Panc1 (cell line): ENCODE measurements at regions not wholly inside any gene's neighbourhood (a gene's known extent, or its start where the extent isn't known, plus 50 kb on each side); places are given as distances from the start of the nearest gene placed in this dataset.

Experiments
- ATAC-seq: fragments of 200-7000 bp; cut with Tn5 transposase; 2 replicates; pipeline ENCODE4 v1.9.1; 2020; ENCODE audit warnings: mild to moderate bottlenecking, moderate library complexity
- BruUV-seq: library from RNA; stranded (reverse); fragments of 400-500 nt; replicated peaks from 2 replicates; lab custom pipeline; 2021; lab: Mats Ljungman, UMichigan
- CTCF ChIA-PET: fragments of 300-600 bp; sonication (Branson Sonifier 250); formaldehyde crosslinking; loops from one replicate; lab custom pipeline; 2022; ENCODE audit warnings: antibody characterized with exemption; lab: Charles Lee
- POLR2A ChIA-PET: fragments of 300-600 bp; sonication (Branson Sonifier 250); formaldehyde crosslinking; loops from one replicate; lab custom pipeline; 2022; ENCODE audit warnings: antibody characterized with exemption; lab: Charles Lee
- DNase-seq: peaks from one replicate; pipeline ENCODE4 v3.0.0-alpha.2; 2010; ENCODE audit warnings: low read depth, low spot score
- H3K27ac ChIP-seq: 2 replicates; pipeline ENCODE4 v1.5.1; 2011; ENCODE audit warnings: mild to moderate bottlenecking, low read length, inconsistent platforms
- H3K27me3 ChIP-seq: fragments of 200-500 bp; sonication (Bioruptor generic); 2 replicates; pipeline ENCODE4 v1.6.0; 2014; ENCODE audit warnings: low read length, inconsistent platforms; ENCODE audit not compliant: control insufficient read depth, insufficient read depth
- H3K36me3 ChIP-seq: fragments of 200-500 bp; sonication (Bioruptor generic); 2 replicates; pipeline ENCODE4 v1.5.1; 2014; ENCODE audit warnings: inconsistent platforms, mild to moderate bottlenecking, low read length, moderate library complexity; ENCODE audit not compliant: control insufficient read depth, insufficient read depth
- H3K4me1 ChIP-seq: 2 replicates; pipeline ENCODE4 v1.5.1; 2011; ENCODE audit warnings: inconsistent platforms, mild to moderate bottlenecking, low read length, moderate library complexity; ENCODE audit not compliant: control insufficient read depth, insufficient read depth
- H3K4me3 ChIP-seq, 2 experiments: 2 replicates each; pipeline ENCODE4 v1.5.1; 2011 to 2012; ENCODE audit warnings: low read depth in 2 of 2, low read length in 2 of 2, mild to moderate bottlenecking in 2 of 2, inconsistent platforms in 1 of 2, moderate library complexity in 1 of 2
- H3K9me3 ChIP-seq: fragments of 200-500 bp; sonication (Bioruptor generic); 2 replicates; pipeline ENCODE4 v1.5.1; 2014; ENCODE audit warnings: low read depth, mild to moderate bottlenecking, inconsistent platforms, low read length, moderate library complexity; ENCODE audit not compliant: control insufficient read depth, insufficient read depth
- POLR2AphosphoS5 ChIP-seq: IDR thresholded peaks from 2 replicates; pipeline ENCODE4 v1.6.1; 2012; ENCODE audit warnings: mild to moderate bottlenecking, low read depth, low read length, moderate library complexity
- REST ChIP-seq, 2 experiments: IDR thresholded peaks; 2 replicates each; pipeline ENCODE4 v1.6.1; 2011 to 2012; ENCODE audit warnings: low read depth in 2 of 2, control low read depth in 1 of 2, low read length in 1 of 2, mild to moderate bottlenecking in 1 of 2, moderate library complexity in 1 of 2; ENCODE audit not compliant: insufficient read depth in 1 of 2
- SIN3A ChIP-seq: IDR thresholded peaks from 2 replicates; pipeline ENCODE4 v1.6.1; 2012; ENCODE audit warnings: low read depth, mild to moderate bottlenecking, low read length, moderate library complexity, borderline replicate concordance; ENCODE audit not compliant: insufficient read depth
- TCF7L2 ChIP-seq: IDR thresholded peaks from 2 replicates; pipeline ENCODE4 v1.6.1; 2011; ENCODE audit warnings: mild to moderate bottlenecking, low read depth, low read length, inconsistent platforms
- in situ Hi-C: cut with HindIII; loops from 2 replicates; pipeline ENCODE4 v1.10.0; 2016; ENCODE audit warnings: low sequenced_read_pairs, low pct_unique_long_range_greater_than_20kb
- intact Hi-C: fragments of 100-400 bp; cut with micrococcal nuclease; formaldehyde crosslinking; loops from one replicate; pipeline ENCODE4 v1.10.0; 2022; ENCODE audit not compliant: unreplicated experiment
- TF ChIP-seq, protein P1 (sequence below): fragments of 450-650 bp; IDR thresholded peaks from 2 replicates; pipeline ENCODE4 v1.5.1; 2017; ENCODE audit warnings: mild to moderate bottlenecking

DNA sequence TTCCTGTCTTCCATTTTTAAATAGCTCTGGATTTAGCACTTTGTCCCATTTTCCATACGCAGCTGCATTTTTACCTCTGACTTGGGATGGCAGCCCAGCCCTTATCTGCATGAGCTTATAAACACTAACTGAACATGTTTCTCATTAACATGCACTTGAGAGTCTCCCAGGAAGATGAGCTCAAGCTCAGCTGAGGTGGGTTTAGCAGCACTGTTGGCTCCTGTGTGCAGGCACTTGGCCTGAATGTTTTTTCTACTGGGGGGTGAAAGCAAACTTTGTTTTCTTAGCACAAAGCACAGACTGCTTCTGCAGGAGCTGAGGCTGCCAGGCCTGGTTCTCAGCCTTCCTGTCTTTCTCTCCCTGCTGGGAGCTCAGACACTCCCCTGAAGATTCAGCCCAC is 1093.6 kb upstream of the AUTS2 start:
- intact Hi-C loops: no loop called here

GRCh38 chr7:68505721-68506120 is 1092.6 kb upstream of the AUTS2 start:
- TF ChIP-seq TCF7L2: no peak
- TF ChIP-seq SIN3A: no peak
- TF ChIP-seq REST (IDR thresholded peaks at IDR 0.05; ENCODE audit: insufficient read depth in 1 of 2, low read depth in 2 of 2, low read length in 1 of 2): no peak
- TF ChIP-seq POLR2AphosphoS5: no peak
- TF ChIP-seq, protein P1, sequence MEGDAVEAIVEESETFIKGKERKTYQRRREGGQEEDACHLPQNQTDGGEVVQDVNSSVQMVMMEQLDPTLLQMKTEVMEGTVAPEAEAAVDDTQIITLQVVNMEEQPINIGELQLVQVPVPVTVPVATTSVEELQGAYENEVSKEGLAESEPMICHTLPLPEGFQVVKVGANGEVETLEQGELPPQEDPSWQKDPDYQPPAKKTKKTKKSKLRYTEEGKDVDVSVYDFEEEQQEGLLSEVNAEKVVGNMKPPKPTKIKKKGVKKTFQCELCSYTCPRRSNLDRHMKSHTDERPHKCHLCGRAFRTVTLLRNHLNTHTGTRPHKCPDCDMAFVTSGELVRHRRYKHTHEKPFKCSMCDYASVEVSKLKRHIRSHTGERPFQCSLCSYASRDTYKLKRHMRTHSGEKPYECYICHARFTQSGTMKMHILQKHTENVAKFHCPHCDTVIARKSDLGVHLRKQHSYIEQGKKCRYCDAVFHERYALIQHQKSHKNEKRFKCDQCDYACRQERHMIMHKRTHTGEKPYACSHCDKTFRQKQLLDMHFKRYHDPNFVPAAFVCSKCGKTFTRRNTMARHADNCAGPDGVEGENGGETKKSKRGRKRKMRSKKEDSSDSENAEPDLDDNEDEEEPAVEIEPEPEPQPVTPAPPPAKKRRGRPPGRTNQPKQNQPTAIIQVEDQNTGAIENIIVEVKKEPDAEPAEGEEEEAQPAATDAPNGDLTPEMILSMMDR: no peak
- ChIA-PET POLR2A (no interaction called here), CTCF (no interaction called here)
- Histone ChIP-seq H3K9me3 (no peaks in the 10 kb centered on the region), H3K36me3 (no peaks in the 10 kb centered on the region), H3K27me3 (no peaks in the 10 kb centered on the region), H3K4me1 (no peaks in the 10 kb centered on the region), H3K27ac (no peak overlapping the region), H3K4me3 (no peak overlapping the region)
- intact Hi-C loops: no loop called here
- ATAC-seq (no peak), DNase-seq (no peak)
- in situ Hi-C loops: no loop called here
- BruUV-seq: no TSS peak

More for the DNA sequence above, 1093.6 kb upstream of the AUTS2 start:
- POLR2A ChIA-PET: no interaction called here
- no peaks in the 10 kb centered on the region for H3K27me3 ChIP-seq
- ATAC-seq (no peak), DNase-seq (no peak)
- no peak overlapping the region for H3K4me3 ChIP-seq
- no peaks in the 10 kb centered on the region for H3K9me3 ChIP-seq
- BruUV-seq: no TSS peak
- in situ Hi-C loops: no loop called here
- H3K4me1 ChIP-seq: no peaks in the 10 kb centered on the region
- H3K36me3 ChIP-seq: no peaks in the 10 kb centered on the region
- CTCF ChIA-PET: no interaction called here
- H3K27ac ChIP-seq: no peak overlapping the region
- TF ChIP-seq TCF7L2 (no peak), REST (IDR thresholded peaks at IDR 0.05; ENCODE audit: insufficient read depth in 1 of 2, low read depth in 2 of 2, low read length in 1 of 2) (no peak), POLR2AphosphoS5 (no peak), SIN3A (no peak)
- TF ChIP-seq, protein P1: no peak
